Osteoblast (primary cell): ENCODE measurements at regions not wholly inside any gene's neighbourhood (a gene's known extent, or its start where the extent isn't known, plus 50 kb on each side); places are given as distances from the start of the nearest gene placed in this dataset.
"Not testable (repeated sequence)": the region's sequence is repeated elsewhere in the genome, so short reads cannot be mapped to it uniquely, and the experiment has no call there.

Source experiments
- DNase-seq: peaks from one replicate; pipeline ENCODE4 v3.0.0; 2011; ENCODE audit warnings: low spot score, mixed read lengths; ENCODE audit not compliant: insufficient read length; ENCODE audit errors: missing footprints
- H2AFZ ChIP-seq: 2 replicates; pipeline ENCODE4 v1.6.0; 2011; ENCODE audit warnings: mild to moderate bottlenecking, low read length
- H3K27ac ChIP-seq: 2 replicates; pipeline ENCODE4 v1.5.1; 2011; ENCODE audit warnings: mild to moderate bottlenecking, low read depth, low read length, moderate library complexity
- H3K27me3 ChIP-seq: 2 replicates; pipeline ENCODE4 v1.6.0; 2012; ENCODE audit warnings: mild to moderate bottlenecking, control low read depth, inconsistent platforms, low read length, moderate library complexity; ENCODE audit not compliant: insufficient read depth
- H3K36me3 ChIP-seq: 2 replicates; pipeline ENCODE4 v1.5.1; 2011; ENCODE audit warnings: mild to moderate bottlenecking, low read length, control low read depth, moderate library complexity; ENCODE audit not compliant: insufficient read depth
- H3K4me1 ChIP-seq: 2 replicates; pipeline ENCODE4 v1.5.1; 2011; ENCODE audit warnings: mild to moderate bottlenecking, low read length, control low read depth, moderate library complexity; ENCODE audit not compliant: insufficient read depth
- H3K4me2 ChIP-seq: 2 replicates; pipeline ENCODE4 v1.6.0; 2011; ENCODE audit warnings: mild to moderate bottlenecking, low read length; ENCODE audit not compliant: insufficient read depth
- H3K4me3 ChIP-seq: fragments of 200-600 bp; sonication (generic); 3 replicates; pipeline ENCODE4 v1.5.1; 2012; ENCODE audit warnings: mild to moderate bottlenecking, low read length, inconsistent platforms; ENCODE audit not compliant: insufficient read depth
- H3K79me2 ChIP-seq: 2 replicates; pipeline ENCODE4 v1.6.0; 2012; ENCODE audit warnings: mild to moderate bottlenecking, low read length, control low read depth, inconsistent platforms; ENCODE audit not compliant: insufficient read depth
- H3K9me3 ChIP-seq: 2 replicates; pipeline ENCODE4 v1.5.1; 2011; ENCODE audit warnings: low read depth, low read length, control low read depth
- H4K20me1 ChIP-seq: 2 replicates; pipeline ENCODE4 v1.6.0; 2012; ENCODE audit warnings: mild to moderate bottlenecking, low read length, control low read depth; ENCODE audit not compliant: insufficient read depth

DNA sequence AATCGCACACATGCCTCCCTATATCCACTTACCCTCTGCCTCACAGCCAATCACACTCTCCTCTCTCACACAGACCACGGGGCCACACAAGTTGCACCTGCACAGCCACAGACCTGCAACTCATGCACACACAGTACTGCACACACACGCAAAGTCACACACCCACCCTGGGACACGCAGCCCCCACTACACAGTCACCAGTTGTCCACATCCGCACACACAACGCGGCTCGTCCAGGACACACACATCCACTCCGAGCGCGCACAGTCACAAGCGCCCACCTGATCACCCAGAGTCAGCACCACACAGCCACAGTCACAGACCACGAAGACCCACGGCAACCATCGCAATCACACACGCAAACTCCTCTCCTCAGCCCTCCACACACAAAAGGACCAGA lies 387.3 kb downstream of the CNTNAP3B start:
- H4K20me1 ChIP-seq, H3K27me3 ChIP-seq, H3K4me2 ChIP-seq, DNase-seq, H2AFZ ChIP-seq, H3K36me3 ChIP-seq, H3K4me1 ChIP-seq, H3K27ac ChIP-seq, H3K9me3 ChIP-seq, H3K4me3 ChIP-seq, H3K79me2 ChIP-seq: not testable (repeated sequence)

DNA sequence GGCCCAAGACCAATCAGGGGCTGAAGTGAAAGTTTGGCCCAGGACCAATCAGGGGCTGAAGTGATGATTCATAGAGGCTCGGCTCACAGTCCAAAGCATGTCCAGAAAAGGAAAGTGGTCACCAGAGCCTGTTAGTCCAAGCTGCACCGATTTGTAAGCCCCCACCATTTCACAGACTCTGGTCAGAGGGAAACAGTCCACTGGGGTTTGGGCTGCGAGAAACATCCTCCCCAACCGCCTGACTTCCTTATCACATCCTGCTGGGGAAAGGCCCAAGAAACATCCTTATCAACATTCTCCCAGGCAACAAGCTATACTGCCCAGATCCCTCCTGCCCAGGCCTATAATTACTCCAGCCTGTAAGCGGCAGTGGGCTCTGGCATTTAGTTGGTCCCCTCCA lies 388.1 kb downstream of the CNTNAP3B start:
- not testable (repeated sequence) for H3K4me1 ChIP-seq, H3K4me3 ChIP-seq, H3K36me3 ChIP-seq, DNase-seq, H2AFZ ChIP-seq, H3K79me2 ChIP-seq, H4K20me1 ChIP-seq, H3K27ac ChIP-seq, H3K27me3 ChIP-seq, H3K4me2 ChIP-seq, H3K9me3 ChIP-seq

DNA sequence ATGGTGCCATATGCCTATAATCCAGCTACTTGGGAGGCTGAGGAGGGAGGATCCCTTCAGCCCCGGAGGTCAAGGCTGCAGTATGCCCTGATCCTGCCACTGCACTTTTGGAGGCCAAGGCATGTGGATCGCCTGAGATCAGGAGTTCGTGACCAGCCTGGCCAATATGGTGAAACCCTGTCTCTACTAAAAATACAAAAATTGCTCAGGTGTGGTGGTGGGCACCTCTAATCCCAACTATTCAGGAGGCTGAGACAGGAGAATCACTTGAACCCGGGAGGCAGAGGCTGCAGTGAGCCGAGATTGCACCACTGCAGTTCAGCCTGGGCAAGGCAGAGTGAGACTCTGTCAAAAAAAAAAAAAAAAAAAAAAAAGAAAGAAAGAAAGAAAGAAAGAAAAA lies 390.5 kb downstream of the CNTNAP3B start:
- H2AFZ ChIP-seq, H4K20me1 ChIP-seq, H3K79me2 ChIP-seq, H3K27ac ChIP-seq, DNase-seq, H3K27me3 ChIP-seq, H3K4me2 ChIP-seq, H3K9me3 ChIP-seq, H3K4me3 ChIP-seq, H3K36me3 ChIP-seq, H3K4me1 ChIP-seq: not testable (repeated sequence)

DNA sequence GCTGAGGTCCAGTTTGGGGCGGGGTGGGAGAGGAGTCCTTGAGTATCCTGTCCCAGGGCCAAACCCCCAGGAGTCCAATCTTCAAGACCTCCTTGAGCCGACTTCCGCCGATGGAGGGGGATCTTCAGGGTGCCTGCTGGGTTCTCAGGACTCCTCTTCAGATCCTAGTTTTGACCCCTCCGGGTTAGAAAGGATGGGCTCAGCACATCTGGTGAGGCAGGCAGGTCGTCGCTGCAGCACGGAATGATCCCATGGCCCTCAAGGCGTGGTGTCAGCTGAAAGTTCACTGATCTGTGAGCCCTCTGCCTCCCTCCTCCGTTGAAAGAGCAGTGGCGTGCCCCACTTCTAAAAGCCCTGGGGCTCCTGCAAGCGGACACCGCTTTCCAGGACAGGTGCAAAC lies 430.0 kb downstream of the CNTNAP3B start:
- H3K4me1 ChIP-seq, H3K4me3 ChIP-seq, DNase-seq, H3K27ac ChIP-seq, H3K79me2 ChIP-seq, H4K20me1 ChIP-seq, H3K36me3 ChIP-seq, H3K4me2 ChIP-seq, H3K27me3 ChIP-seq, H3K9me3 ChIP-seq, H2AFZ ChIP-seq: not testable (repeated sequence)

DNA sequence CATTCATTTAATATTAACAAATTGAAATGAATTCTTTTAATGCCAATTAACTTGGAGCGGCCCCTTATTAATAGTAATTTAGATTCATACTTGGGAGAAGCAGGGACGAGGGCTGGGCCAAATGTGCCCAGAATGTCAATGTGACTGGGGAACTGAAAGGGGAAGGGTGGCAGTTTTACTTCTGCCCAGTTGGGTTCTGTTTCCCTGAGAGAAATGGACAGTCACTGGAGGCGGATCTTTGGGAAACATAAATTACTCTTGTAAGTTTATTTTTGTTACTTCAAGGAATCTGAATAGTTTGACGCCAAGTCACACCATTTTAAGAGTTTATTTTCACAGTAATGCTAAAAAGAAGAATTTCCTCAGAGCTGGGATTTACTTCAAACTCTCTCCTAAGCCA lies 432.1 kb downstream of the CNTNAP3B start:
- H4K20me1 ChIP-seq, H3K9me3 ChIP-seq, H2AFZ ChIP-seq, H3K4me3 ChIP-seq, H3K36me3 ChIP-seq, H3K4me2 ChIP-seq, H3K4me1 ChIP-seq, DNase-seq, H3K79me2 ChIP-seq, H3K27me3 ChIP-seq, H3K27ac ChIP-seq: not testable (repeated sequence)

DNA sequence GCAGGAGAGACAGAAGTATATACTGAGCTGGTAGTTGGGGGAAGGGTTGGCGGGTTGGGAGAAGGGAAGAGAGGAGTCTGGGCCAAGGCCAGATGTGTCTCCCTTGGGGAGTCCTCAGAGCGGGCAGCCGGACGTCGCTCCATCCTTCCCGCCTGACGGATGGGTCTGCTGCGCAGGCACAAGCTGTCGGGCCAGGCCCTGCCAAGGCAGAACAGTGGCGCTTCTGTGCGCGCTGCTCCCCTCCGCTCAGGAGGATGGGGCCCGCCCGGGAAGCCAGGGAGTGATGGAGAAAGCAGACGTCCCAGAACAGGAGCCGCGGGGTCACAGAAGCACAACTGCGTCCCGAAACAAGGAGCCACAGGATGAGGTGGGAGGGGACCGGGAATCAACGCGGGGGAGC lies 449.9 kb downstream of the CNTNAP3B start:
- not testable (repeated sequence) for H3K4me2 ChIP-seq, DNase-seq, H3K79me2 ChIP-seq, H3K4me3 ChIP-seq, H3K36me3 ChIP-seq, H4K20me1 ChIP-seq, H3K4me1 ChIP-seq, H3K9me3 ChIP-seq, H3K27me3 ChIP-seq, H3K27ac ChIP-seq, H2AFZ ChIP-seq

DNA sequence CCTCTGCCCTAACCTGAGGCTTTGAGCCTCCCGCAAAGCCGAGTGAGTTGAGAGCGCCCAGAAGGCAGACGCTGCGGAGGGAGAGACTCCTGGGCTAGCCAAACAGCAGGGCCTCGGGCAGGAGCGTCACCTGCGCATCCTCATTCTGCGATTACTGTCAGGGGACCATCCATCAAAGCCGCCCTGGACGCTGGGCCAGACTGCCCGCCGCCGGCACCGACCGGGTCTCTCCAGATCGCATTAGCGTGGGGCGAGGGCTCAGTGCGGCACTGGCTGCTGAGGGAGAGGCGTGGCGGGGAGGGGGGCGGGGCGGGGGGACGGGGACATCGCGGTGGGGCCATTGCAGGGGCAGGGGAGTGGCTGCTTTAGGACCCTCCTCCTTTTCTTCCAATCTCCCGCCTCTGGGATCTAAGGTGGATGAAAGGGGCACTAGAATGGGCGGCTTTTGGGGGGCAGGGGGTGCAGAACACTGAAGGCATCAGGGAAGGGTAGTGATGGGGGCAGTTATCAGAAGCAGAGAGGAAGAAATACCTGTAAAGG lies 465.7 kb downstream of the CNTNAP3B start:
- not testable (repeated sequence) for H3K9me3 ChIP-seq, H3K27ac ChIP-seq, H2AFZ ChIP-seq, H3K27me3 ChIP-seq, H4K20me1 ChIP-seq, H3K4me3 ChIP-seq, H3K4me2 ChIP-seq, H3K36me3 ChIP-seq, H3K79me2 ChIP-seq, H3K4me1 ChIP-seq
- DNase-seq, result peak; percentile 13

DNA sequence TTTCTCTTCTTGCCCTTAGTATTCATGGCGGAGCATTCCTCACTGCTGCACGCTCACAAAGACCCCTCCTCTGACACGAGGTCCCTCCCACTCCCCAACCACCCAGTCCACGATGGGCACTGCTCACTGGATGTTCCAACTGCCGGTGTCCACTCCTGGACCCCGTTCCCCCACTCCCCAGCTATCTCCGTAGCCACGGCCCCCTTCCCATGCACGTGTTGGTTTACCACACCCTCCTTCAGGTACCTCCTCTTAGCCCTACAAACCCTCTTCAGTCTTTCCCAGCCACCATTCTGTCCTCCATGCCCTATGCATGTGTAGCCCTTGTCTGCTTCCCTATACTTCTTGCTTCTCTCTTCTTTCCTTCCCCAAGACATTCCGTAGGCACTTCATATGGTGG lies 469.6 kb upstream of the ZNG1F start:
- not testable (repeated sequence) for H3K9me3 ChIP-seq, H2AFZ ChIP-seq, H3K79me2 ChIP-seq, H4K20me1 ChIP-seq, H3K36me3 ChIP-seq, H3K27me3 ChIP-seq, H3K27ac ChIP-seq, DNase-seq, H3K4me3 ChIP-seq, H3K4me2 ChIP-seq, H3K4me1 ChIP-seq

DNA sequence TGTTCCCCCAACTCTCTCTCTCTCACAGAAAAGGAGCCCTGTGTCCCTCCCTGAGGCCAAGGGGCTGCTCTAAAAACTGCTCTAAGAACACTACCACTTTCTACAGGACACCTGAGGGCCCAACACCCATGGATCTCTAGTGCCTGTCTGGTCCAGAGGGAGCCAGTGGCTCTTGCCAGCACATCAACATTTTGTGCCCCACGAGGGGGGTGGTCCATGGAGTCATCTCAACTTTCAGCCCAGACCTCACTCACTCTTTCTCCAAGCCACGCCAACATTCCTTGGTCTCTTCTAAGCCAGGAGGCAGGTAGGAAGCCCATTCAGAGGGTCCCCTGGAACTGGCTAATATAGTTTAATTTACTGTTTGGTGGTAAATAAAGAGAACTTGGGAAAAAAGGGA lies 469.0 kb upstream of the ZNG1F start:
- not testable (repeated sequence) for H3K36me3 ChIP-seq, H3K4me3 ChIP-seq, H3K79me2 ChIP-seq, H3K27ac ChIP-seq, H3K27me3 ChIP-seq, H3K9me3 ChIP-seq, H2AFZ ChIP-seq, H3K4me2 ChIP-seq, DNase-seq, H4K20me1 ChIP-seq, H3K4me1 ChIP-seq
